Caco-2 (cell line): ENCODE measurements at regions not wholly inside any gene's neighbourhood (a gene's known extent, or its start where the extent isn't known, plus 50 kb on each side); places are given as distances from the start of the nearest gene placed in this dataset.

Experiments used
- BruUV-seq: library from RNA; stranded (reverse); fragments of 400-500 nt; replicated peaks from 2 replicates; lab custom pipeline; 2021; lab: Mats Ljungman, UMichigan
- CTCF ChIA-PET: fragments of 300-600 bp; sonication (Branson Sonifier 250); formaldehyde crosslinking; loops from one replicate; lab custom pipeline; 2022; ENCODE audit warnings: antibody characterized with exemption; lab: Charles Lee
- POLR2A ChIA-PET: fragments of 300-600 bp; sonication (Branson Sonifier 250); formaldehyde crosslinking; loops from one replicate; lab custom pipeline; 2022; ENCODE audit warnings: antibody characterized with exemption; lab: Charles Lee
- DNase-seq, 2 experiments: peaks; one replicate each; pipeline versions ENCODE4 v3.0.0 to v3.0.0-alpha.2; 2020 to 2022
- H3K27me3 ChIP-seq: replicated peaks from 2 replicates; pipeline ENCODE4 v1.6.0; 2011; ENCODE audit warnings: low read length; ENCODE audit not compliant: control insufficient read depth, insufficient read depth
- H3K36me3 ChIP-seq: 2 replicates; pipeline ENCODE4 v1.5.1; 2011; ENCODE audit warnings: low read length; ENCODE audit not compliant: control insufficient read depth, insufficient read depth
- H3K4me1 ChIP-seq: fragments of 250-450 bp; sonication (Bioruptor Pico); 2 replicates; pipeline ENCODE4 v1.5.1; 2020; ENCODE audit warnings: mild to moderate bottlenecking
- H3K4me3 ChIP-seq: 2 replicates; pipeline ENCODE4 v1.5.1; 2011; ENCODE audit warnings: low read depth, mild to moderate bottlenecking, control low read depth, low read length
- H3K9me3 ChIP-seq: fragments of 250-450 bp; sonication (Bioruptor Pico); 2 replicates; pipeline ENCODE4 v1.5.1; 2020; ENCODE audit warnings: mild to moderate bottlenecking, moderate library complexity
- H3K27ac Mint-ChIP-seq: one replicate; pipeline ENCODE4 v1.8.0; 2022; ENCODE audit warnings: mixed read lengths; ENCODE audit not compliant: unreplicated experiment
- H3K27me3 Mint-ChIP-seq: one replicate; pipeline ENCODE4 v1.8.0; 2022; ENCODE audit warnings: mixed read lengths; ENCODE audit not compliant: insufficient read depth, unreplicated experiment
- H3K36me3 Mint-ChIP-seq: one replicate; pipeline ENCODE4 v1.8.0; 2022; ENCODE audit warnings: mild to moderate bottlenecking, mixed read lengths; ENCODE audit not compliant: insufficient read depth, unreplicated experiment
- H3K4me1 Mint-ChIP-seq: one replicate; pipeline ENCODE4 v1.8.0; 2022; ENCODE audit warnings: low read depth, mixed read lengths; ENCODE audit not compliant: unreplicated experiment
- H3K4me3 Mint-ChIP-seq: one replicate; pipeline ENCODE4 v1.8.0; 2022; ENCODE audit warnings: mild to moderate bottlenecking, moderate library complexity, mixed read lengths; ENCODE audit not compliant: unreplicated experiment
- H3K9me3 Mint-ChIP-seq: one replicate; pipeline ENCODE4 v1.8.0; 2022; ENCODE audit warnings: mixed read lengths; ENCODE audit not compliant: unreplicated experiment
- CTCF ChIP-seq, 2 experiments: fragments of 200-600 bp in 1 of 2; IDR thresholded peaks; 1 replicate in 1 of 2; 2 replicates in 1 of 2; pipeline versions ENCODE4 v1.5.1 to v1.8.0; 2011 to 2022; ENCODE audit warnings: antibody characterized with exemption in 1 of 2, control low read depth in 1 of 2, inconsistent platforms in 1 of 2, low read depth in 1 of 2, low read length in 1 of 2, mild to moderate bottlenecking in 1 of 2, moderate library complexity in 1 of 2; ENCODE audit not compliant: insufficient read depth in 1 of 2, severe bottlenecking in 1 of 2, unreplicated experiment in 1 of 2
- intact Hi-C: fragments of 100-400 bp; cut with micrococcal nuclease; formaldehyde crosslinking; loops from one replicate; pipeline ENCODE4 v1.10.0; 2022; ENCODE audit not compliant: unreplicated experiment

- Histone ChIP-seq H3K4me1 (peaks cover 22% of the 10 kb centered on the region), H3K4me3 (no peak overlapping the region), H3K36me3 (no peaks in the 10 kb centered on the region), H3K9me3 (peaks cover 16% of the 10 kb centered on the region), H3K27me3 (no peaks in the 10 kb centered on the region)
- POLR2A ChIA-PET = no interaction called here
- no TSS peak for BruUV-seq
- no peak for DNase-seq
- Mint-ChIP-seq H3K4me1 (peaks cover 16% of the 10 kb centered on the region), H3K27ac (no peak overlapping the region), H3K27me3 (no peaks in the 10 kb centered on the region), H3K36me3 (peaks cover 5% of the 10 kb centered on the region), H3K4me3 (no peak overlapping the region), H3K9me3 (peaks cover 45% of the 10 kb centered on the region)
- no peak for TF ChIP-seq CTCF (IDR thresholded peaks at IDR 0.05; ENCODE audit: insufficient read depth in 1 of 2, low read depth in 1 of 2, low read length in 1 of 2, severe bottlenecking in 1 of 2, unreplicated experiment in 1 of 2)
- CTCF ChIA-PET = no interaction called here
- intact Hi-C loops = no loop called here
These were observed 114.4 kb upstream of the NAP1L1 start for GRCh38 chr12:76198839-76199238.

GRCh38 chr12:76197283-76197682, 112.8 kb upstream of the NAP1L1 start:
- H3K4me3 Mint-ChIP-seq = no peak overlapping the region
- ChIA-PET POLR2A (no interaction called here), CTCF (no interaction called here)
- DNase-seq = no peak
- no peaks in the 10 kb centered on the region for H3K36me3 ChIP-seq
- TF ChIP-seq CTCF (IDR thresholded peaks at IDR 0.05; ENCODE audit: insufficient read depth in 1 of 2, low read depth in 1 of 2, low read length in 1 of 2, severe bottlenecking in 1 of 2, unreplicated experiment in 1 of 2) = no peak
- peaks cover 5% of the 10 kb centered on the region for H3K36me3 Mint-ChIP-seq
- intact Hi-C loops = no loop called here
- no TSS peak for BruUV-seq
- H3K4me1 Mint-ChIP-seq = peaks cover 24% of the 10 kb centered on the region
- H3K27ac Mint-ChIP-seq = no peak overlapping the region
- H3K27me3 Mint-ChIP-seq = no peaks in the 10 kb centered on the region
- no peaks in the 10 kb centered on the region for H3K27me3 ChIP-seq
- H3K9me3 Mint-ChIP-seq = peaks cover 56% of the 10 kb centered on the region
- peaks cover 16% of the 10 kb centered on the region for H3K9me3 ChIP-seq
- peaks cover 25% of the 10 kb centered on the region for H3K4me1 ChIP-seq
- H3K4me3 ChIP-seq = no peak overlapping the region

GRCh38 chr12:76195920-76196319, 111.4 kb upstream of the NAP1L1 start:
- no peaks in the 10 kb centered on the region for H3K27me3 Mint-ChIP-seq
- ChIA-PET CTCF (no interaction called here), POLR2A (no interaction called here)
- Histone ChIP-seq H3K36me3 (no peaks in the 10 kb centered on the region), H3K27me3 (no peaks in the 10 kb centered on the region), H3K9me3 (peaks cover 16% of the 10 kb centered on the region), H3K4me1 (peaks cover 25% of the 10 kb centered on the region), H3K4me3 (no peak overlapping the region)
- no TSS peak for BruUV-seq
- TF ChIP-seq CTCF (IDR thresholded peaks at IDR 0.05; ENCODE audit: insufficient read depth in 1 of 2, low read depth in 1 of 2, low read length in 1 of 2, severe bottlenecking in 1 of 2, unreplicated experiment in 1 of 2) = no peak
- DNase-seq = no peak
- H3K36me3 Mint-ChIP-seq = peaks cover 5% of the 10 kb centered on the region
- H3K4me3 Mint-ChIP-seq = no peak overlapping the region
- intact Hi-C loops = no loop called here
- peaks cover 56% of the 10 kb centered on the region for H3K9me3 Mint-ChIP-seq
- no peak overlapping the region for H3K27ac Mint-ChIP-seq
- H3K4me1 Mint-ChIP-seq = peaks cover 24% of the 10 kb centered on the region
